Memory B cell (primary cell): ENCODE measurements at regions not wholly inside any gene's neighbourhood (a gene's known extent, or its start where the extent isn't known, plus 50 kb on each side); places are given as distances from the start of the nearest gene placed in this dataset.
"Not testable (repeated sequence)": the region's sequence is repeated elsewhere in the genome, so short reads cannot be mapped to it uniquely, and the experiment has no call there.

ENCODE experiments used
- ATAC-seq: fragments of 150-1000 bp; cut with Tn5 transposase; 2 replicates; pipeline ENCODE4 v1.10.0; 2021; ENCODE audit warnings: low read depth, mild to moderate bottlenecking, moderate library complexity
- DNase-seq, 2 donors: peaks; one replicate each; pipeline ENCODE4 v3.0.0; 2022; ENCODE audit warnings: low spot score in 2 of 2
- H3K27ac Mint-ChIP-seq: one replicate; pipeline ENCODE4 v1.8.0; 2022; ENCODE audit warnings: mild to moderate bottlenecking, moderate library complexity, mixed read lengths
- H3K27me3 Mint-ChIP-seq: one replicate; pipeline ENCODE4 v1.8.0; 2022; ENCODE audit warnings: mixed read lengths
- H3K36me3 Mint-ChIP-seq: one replicate; pipeline ENCODE4 v1.8.0; 2022; ENCODE audit warnings: mild to moderate bottlenecking, mixed read lengths
- H3K4me1 Mint-ChIP-seq: one replicate; pipeline ENCODE4 v1.8.0; 2022; ENCODE audit warnings: mixed read lengths
- H3K4me3 Mint-ChIP-seq: one replicate; pipeline ENCODE4 v1.8.0; 2022; ENCODE audit warnings: mild to moderate bottlenecking, moderate library complexity, mixed read lengths
- H3K9me3 Mint-ChIP-seq: one replicate; pipeline ENCODE4 v1.8.0; 2022; ENCODE audit warnings: mixed read lengths

DNA sequence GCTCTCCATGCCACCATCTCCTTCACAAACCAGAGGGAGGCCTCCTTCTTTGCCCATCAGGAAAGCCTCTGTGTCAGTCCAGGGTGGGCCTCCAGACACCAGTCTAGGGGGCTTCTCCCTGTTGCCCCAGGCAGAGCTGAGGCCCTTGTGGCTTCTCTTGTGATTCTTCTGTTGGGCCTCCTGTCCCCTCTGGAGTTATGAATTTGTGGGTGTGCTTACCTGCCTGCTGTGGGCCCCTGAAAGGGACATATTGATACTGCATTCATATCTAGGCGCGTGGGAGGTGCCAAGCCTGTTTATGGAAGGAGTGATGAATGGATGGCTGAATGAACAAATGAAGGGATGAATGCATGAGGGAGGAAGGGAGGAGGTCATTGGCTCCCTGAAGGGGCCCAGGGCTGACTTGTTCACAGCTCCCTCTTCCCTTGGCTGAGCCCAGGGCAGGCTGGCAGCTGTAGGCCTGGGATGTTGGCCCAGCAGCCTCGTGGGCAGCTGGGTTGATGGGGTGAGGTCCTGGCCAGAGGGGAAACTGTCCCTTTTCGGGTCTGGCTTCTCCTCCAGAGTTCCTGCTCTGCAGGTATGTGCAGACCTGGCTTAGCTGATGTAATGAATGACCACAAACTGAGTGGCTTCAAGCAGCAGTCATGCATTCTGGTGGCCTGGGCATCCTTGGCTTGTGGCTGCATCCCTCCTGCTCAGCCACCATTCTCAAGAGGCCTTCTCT is 195.4 kb downstream of the GOLGA6L6 start:
- Mint-ChIP-seq H3K27ac (no peak overlapping the region), H3K27me3 (peaks cover 3% of the 10 kb centered on the region), H3K9me3 (no peaks in the 10 kb centered on the region), H3K36me3 (no peaks in the 10 kb centered on the region), H3K4me1 (no peaks in the 10 kb centered on the region), H3K4me3 (no peak overlapping the region)
- ATAC-seq (no peak), DNase-seq (peak in 1 of 2 donors; percentile 10)

DNA sequence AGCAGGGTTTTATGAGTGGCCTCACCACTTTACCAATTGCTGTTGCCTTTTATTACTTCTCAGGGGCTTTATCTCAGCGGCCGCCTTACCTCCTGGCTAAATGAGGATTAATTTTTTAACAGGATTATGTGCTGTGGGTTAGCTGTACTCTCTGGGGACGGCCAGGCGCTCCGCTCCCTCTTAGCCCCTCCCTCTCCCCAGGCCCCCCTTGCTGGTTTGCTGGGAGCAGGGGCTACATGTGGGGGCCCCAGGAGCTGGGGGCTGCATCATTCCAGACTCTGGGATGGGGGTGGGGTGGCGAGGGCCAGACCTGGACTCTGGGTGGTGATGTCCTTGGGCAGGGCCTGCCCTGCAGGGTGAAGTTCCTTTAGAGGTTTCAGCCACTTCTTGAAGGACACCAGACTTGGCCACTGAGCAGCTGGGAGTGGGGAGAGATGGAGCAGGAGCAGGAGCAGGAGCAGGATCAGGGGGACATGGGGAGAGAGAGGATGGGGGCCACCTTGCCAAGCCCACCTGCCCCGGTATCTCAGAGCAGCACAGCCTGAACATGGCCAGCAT is 196.1 kb downstream of the GOLGA6L6 start:
- H3K9me3 Mint-ChIP-seq: no peaks in the 10 kb centered on the region
- H3K36me3 Mint-ChIP-seq: no peaks in the 10 kb centered on the region
- no peak overlapping the region for H3K4me3 Mint-ChIP-seq
- no peak overlapping the region for H3K27ac Mint-ChIP-seq
- DNase-seq: peak in 1 of 2 donors; percentile 10
- no peak for ATAC-seq
- peaks cover 3% of the 10 kb centered on the region for H3K27me3 Mint-ChIP-seq
- no peaks in the 10 kb centered on the region for H3K4me1 Mint-ChIP-seq

DNA sequence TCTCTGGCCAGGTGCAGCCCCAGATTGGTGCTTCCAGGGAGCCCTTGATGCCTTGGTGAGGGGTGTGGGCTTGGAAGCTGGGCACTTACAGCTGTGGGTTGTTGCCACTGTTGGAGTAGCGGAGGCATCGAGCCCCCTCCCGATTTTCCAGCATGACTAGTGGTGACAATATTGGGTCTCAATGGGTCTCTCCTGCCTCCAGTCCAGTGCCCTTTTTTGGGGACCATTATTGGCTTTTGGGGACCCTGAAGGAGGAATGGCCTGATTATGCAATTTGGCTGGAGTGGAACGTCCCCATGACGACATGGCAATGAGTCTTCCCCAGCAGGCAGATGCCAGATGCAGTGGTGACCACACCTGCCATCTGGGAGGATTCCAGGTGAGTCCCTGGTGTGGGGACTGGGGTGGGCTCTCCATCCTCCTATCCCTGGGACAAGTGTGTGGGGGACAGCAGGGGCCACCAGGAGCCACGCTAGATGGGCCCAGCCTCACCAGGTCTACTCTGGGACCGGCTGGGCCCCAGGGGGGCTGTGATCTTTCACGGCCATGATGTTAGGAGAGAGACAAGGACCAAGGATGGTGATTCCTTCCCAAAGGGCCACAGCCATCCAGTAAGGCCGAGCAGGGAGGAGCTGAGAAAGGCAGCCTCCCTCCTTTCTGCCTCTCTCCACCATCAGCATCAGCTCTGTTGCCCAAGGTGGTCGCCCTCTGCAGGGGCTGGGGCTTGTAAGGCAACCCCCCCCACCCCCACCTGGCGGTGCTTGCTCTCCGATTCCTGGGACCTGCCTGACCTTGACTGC is 196.8 kb downstream of the GOLGA6L6 start:
- Mint-ChIP-seq H3K4me3 (no peak overlapping the region), H3K36me3 (no peaks in the 10 kb centered on the region), H3K9me3 (no peaks in the 10 kb centered on the region), H3K27me3 (peaks cover 1% of the 10 kb centered on the region), H3K27ac (no peak overlapping the region), H3K4me1 (no peaks in the 10 kb centered on the region)
- no peak for ATAC-seq
- peak in 1 of 2 donors; percentile 11 for DNase-seq

DNA sequence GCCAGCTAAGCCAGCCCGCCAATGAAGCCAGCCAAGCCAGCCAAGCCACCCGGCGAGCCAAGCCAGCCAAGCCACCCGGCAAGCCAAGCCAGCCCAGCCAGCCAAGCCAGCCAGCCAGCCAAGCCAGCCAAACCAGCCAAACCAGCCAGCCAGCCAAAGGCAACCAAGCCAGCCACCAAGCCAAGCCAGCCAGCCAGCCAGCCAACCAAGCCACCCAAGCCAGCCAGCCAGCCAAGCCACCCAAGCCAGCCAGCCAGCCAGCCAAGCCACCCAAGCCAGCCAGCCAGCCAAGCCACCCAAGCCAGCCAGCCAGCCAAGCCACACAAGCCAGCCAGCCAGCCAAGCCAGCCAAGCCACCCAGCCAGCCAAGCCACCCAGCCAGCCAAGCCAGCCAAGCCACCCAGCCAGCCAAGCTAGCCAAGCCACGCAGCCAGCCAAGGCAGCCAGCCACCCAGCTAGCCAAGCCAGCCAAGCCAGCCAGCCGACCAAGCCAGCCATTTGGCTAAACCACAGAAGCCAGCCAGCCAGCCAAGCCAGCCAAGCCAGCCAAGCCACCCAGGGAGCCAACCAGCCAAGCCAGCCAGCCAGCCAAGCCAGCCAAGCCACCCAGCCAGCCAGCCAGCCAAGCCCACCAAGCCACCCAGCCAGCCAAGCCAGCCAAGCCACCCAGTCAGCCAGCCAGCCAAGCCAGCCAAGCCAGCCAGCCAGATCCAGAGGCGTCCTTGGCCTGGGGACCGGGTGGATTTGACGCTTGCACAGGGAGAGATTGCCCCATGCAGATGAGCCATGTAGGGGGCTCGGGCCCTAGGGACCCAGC is 198.0 kb downstream of the GOLGA6L6 start:
- not testable (repeated sequence) for ATAC-seq, H3K36me3 Mint-ChIP-seq, H3K4me3 Mint-ChIP-seq, H3K27ac Mint-ChIP-seq, H3K9me3 Mint-ChIP-seq, H3K4me1 Mint-ChIP-seq, H3K27me3 Mint-ChIP-seq
- peak in 1 of 2 donors; percentile 10 for DNase-seq

DNA sequence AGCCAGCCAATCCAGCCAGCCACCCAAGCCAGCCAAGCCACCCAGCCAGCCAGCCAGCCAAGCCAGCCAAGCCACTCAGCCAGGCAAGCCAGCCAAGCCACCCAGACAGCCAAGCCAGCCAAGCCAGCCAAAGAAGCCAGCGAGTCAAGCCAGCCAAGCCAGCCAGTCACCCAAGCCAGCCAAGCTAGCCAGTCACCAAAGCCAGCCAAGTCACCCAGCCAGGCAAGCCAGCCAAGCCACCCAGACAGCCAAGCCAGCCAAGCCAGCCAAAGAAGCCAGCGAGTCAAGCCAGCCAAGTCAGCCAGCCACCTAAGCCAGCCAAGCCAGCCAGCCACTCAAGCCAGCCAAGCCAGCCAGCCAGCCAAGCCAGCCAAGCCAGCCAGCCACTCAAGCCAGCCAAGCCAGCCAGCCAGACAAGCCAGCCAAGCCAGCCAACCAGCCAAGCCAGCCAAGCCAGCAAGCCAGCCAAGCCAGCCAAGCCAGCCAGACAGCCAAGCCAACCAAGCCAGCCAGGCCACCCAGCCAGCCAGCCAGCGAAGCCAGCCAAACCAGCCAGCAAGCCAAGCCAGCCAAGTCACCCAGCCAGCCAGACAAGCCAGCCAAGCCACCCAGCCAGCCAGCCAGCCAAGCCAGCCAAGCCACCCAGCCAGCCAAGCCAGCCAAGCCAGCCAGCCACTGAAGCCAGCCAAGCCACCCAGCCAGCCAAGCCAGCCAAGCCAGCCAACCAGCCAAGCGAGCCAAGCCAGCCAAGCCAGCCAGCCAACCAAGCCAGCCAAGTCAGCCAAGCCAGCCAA is 198.8 kb downstream of the GOLGA6L6 start:
- not testable (repeated sequence) for H3K4me3 Mint-ChIP-seq, H3K36me3 Mint-ChIP-seq, H3K27me3 Mint-ChIP-seq, H3K4me1 Mint-ChIP-seq, H3K9me3 Mint-ChIP-seq, DNase-seq, H3K27ac Mint-ChIP-seq, ATAC-seq

DNA sequence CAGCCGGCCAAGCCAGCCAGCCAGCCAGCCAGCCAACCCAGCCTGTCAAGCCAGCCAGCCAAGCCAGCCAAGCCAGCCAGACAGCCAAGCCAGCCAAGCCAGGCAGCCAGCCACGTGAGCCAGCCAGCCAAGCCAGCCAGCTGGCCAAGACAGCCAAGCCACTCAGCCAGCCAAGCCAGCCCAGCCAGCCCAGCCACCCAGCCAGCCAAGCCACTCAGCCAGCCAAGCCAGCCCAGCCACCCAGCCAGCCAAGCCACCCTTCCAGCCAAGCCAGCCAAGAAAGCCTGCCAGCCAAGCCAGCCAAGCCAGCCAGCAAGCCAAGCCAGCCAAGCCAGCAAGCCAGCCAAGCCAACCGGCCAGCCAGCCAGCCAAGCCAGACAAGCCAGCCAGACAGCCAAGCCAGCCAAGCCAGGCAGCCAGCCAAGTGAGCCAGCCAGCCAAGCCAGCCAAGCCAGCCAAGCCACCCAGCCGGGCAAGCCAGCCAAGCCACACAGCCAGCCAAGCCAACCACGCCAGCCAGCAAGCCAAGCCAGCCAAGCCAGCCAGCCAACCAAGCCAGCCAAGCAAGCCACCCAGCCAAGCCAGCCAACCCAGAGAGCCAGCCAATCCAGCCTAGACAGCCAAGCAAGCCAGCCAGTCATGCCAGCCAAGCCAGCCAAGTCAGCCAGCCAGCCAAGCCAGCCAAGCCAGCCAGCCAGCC is 199.5 kb downstream of the GOLGA6L6 start:
- H3K4me3 Mint-ChIP-seq: no peak overlapping the region
- no peak overlapping the region for H3K27ac Mint-ChIP-seq
- no peaks in the 10 kb centered on the region for H3K4me1 Mint-ChIP-seq
- H3K27me3 Mint-ChIP-seq: no peaks in the 10 kb centered on the region
- ATAC-seq (no peak), DNase-seq (peak in 1 of 2 donors; percentile 53)
- H3K9me3 Mint-ChIP-seq: no peaks in the 10 kb centered on the region
- H3K36me3 Mint-ChIP-seq: no peaks in the 10 kb centered on the region

DNA sequence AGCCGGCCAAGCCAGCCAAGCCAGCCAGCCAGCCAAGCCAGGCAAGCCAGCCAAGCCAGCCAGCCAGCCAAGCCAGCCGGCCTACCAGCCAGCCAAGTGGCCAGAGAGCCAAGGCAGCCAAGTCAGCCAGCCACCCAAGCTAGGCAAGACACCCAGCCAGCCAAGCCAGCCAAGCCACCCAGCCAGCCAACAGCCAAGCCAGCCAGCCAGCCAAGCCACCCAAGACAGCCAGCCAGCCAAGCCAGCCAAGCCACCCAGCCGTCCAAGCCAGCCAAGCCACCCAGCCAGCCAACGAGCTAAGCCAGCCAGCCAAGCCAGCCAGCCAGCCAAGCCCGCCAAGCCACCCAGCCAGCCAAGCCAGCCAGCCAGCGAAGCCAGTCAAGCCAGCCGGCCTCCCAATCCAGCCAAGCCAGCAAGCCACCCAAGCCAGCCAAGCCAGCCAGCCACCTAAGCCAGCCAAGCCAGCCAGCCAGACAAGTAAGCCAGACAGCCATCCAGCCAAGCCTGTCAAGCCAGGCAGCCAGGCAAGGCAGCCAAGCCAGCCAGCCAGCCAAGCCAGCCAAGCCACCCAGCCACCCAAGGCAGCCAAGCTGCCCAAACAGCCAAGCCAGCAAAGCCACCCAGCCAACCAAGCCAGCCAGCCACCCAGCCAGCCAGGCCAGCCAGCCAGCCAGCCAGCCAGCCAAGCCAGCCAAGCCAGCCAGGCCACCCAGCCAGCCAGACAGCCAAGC is 200.5 kb downstream of the GOLGA6L6 start:
- no peaks in the 10 kb centered on the region for H3K36me3 Mint-ChIP-seq
- no peak overlapping the region for H3K27ac Mint-ChIP-seq
- no peaks in the 10 kb centered on the region for H3K4me1 Mint-ChIP-seq
- no peak overlapping the region for H3K4me3 Mint-ChIP-seq
- no peaks in the 10 kb centered on the region for H3K9me3 Mint-ChIP-seq
- ATAC-seq (peak; percentile 17), DNase-seq (peak in 1 of 2 donors; percentile 50)
- no peaks in the 10 kb centered on the region for H3K27me3 Mint-ChIP-seq

DNA sequence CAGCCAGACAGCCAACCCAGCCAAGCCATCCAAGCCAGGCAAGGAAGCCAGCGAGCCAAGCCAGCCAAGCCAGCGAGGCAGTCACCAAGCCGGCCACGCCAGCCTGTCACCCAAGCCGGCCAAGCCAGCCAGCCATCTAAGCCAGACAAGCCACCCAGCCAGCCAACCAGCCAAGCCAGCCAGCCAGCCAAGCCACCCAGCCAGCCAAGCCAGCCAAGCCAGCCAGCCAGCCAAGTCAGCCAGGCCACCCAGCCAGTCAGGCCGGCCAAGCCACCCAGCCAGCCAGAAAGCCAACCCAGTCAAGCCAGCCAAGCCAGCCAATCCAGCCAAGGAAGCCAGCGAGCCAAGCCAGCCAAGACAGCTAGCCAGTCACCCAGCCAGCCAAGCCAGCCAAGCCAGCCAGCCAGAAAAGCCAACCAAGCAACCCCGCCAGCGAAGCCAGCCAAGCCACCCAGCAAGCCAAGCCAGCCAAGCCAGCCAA is 201.2 kb downstream of the GOLGA6L6 start:
- H3K4me3 Mint-ChIP-seq: no peak overlapping the region
- no peaks in the 10 kb centered on the region for H3K27me3 Mint-ChIP-seq
- no peaks in the 10 kb centered on the region for H3K36me3 Mint-ChIP-seq
- ATAC-seq: no peak
- no peak overlapping the region for H3K27ac Mint-ChIP-seq
- peaks cover 1% of the 10 kb centered on the region for H3K9me3 Mint-ChIP-seq
- H3K4me1 Mint-ChIP-seq: no peaks in the 10 kb centered on the region
- DNase-seq: peak in 1 of 2 donors; percentile 13

DNA sequence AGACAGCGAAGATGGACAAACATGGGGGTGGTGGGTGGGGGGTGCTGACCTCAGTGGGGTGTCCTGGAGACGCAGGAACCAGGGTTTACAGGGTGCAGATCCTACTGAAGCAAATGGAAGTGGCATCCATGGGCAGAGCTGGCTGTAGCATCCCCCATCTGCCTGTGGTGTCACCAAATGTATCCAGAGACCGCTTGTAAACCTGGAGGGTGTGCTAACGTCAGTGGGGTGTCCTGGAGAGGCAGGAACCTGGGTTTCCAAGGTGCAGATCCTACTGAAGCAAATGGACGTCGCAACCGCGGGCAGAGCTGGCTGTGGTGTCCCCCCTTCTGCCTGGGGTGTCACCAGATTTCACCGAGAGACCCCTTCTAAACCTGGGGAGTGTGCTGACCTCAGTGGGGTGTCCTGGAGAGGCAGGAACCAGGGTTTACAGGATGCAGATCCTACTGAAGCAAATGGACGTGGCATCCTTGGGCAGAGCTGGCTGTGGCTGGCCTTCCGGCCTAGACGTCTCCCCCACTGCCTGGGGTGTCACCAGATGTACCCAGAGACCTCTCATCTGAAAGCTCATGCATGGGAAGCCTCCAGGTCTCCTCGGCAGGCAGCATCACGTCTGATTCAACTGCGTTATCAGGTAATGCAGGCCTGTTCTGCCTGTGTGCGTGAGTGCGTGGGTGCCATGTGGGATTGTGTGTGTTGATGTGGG is 202.4 kb downstream of the GOLGA6L6 start:
- H3K4me3 Mint-ChIP-seq, H3K27me3 Mint-ChIP-seq, ATAC-seq, H3K36me3 Mint-ChIP-seq, H3K27ac Mint-ChIP-seq, H3K4me1 Mint-ChIP-seq, H3K9me3 Mint-ChIP-seq: not testable (repeated sequence)
- peak in 1 of 2 donors; percentile 12 for DNase-seq

DNA sequence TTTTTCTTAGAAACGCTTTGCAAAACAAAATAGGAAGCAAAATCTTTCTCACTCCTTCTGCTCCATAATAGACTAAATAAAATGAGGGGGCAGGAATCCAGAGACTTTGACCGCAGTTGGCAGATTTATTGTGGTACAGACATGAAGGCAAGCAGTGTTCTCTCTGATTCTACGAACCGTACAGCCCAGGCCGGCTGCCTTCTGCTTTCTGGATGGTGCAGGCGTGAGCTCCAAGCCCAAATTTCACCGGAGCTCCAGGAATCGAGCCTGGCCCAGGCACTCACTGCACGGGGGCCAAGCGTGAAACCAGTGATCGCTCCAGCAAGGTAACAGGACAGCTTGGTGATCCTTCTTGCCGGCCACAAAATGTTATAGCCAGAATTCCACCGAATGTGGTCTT is 202.9 kb downstream of the GOLGA6L6 start:
- not testable (repeated sequence) for H3K27ac Mint-ChIP-seq, H3K4me1 Mint-ChIP-seq, H3K36me3 Mint-ChIP-seq, H3K27me3 Mint-ChIP-seq, ATAC-seq, H3K4me3 Mint-ChIP-seq, DNase-seq, H3K9me3 Mint-ChIP-seq

DNA sequence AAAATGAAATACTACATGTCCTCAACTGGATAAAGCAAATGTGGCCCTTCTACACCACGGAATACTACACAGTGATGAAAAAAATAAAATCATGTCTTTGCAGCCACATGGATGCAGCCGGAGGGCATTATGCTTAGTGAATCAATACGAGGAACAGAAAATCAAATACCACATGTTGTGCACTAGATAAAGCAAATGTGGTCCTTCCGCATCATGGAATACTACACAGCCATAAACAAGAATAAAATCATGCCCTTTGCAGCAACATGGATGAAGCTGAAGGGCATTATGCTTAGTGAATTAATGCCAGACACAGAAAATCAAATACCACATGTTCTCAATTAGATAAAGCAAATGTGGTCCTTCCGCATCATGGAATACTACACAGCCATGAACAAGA is 204.4 kb downstream of the GOLGA6L6 start:
- not testable (repeated sequence) for DNase-seq, H3K27me3 Mint-ChIP-seq, ATAC-seq

DNA sequence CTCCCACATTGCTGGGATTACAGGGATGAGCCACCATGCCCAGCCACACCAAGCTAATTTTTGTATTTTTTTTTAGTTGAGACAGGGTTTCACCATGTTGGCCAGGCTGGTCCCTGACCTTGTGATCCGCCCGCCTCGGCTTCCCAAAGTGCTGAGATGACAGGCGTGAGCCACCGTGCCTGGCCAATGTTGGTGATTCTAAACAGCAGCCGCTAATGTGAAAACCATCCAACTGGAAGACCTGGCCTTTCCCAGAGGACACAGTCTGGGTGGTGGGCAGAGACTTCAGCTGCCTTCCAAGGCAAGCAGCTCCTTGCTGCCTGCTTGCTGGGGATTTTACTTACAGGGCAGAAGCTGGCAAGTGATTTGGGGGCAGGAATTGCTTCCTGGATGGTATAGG is 207.1 kb downstream of the GOLGA6L6 start:
- DNase-seq, H3K4me1 Mint-ChIP-seq, H3K36me3 Mint-ChIP-seq, ATAC-seq, H3K27me3 Mint-ChIP-seq, H3K9me3 Mint-ChIP-seq, H3K27ac Mint-ChIP-seq, H3K4me3 Mint-ChIP-seq: not testable (repeated sequence)

More for the DNA sequence above, 204.4 kb downstream of the GOLGA6L6 start:
- not testable (repeated sequence) for H3K36me3 Mint-ChIP-seq, H3K4me3 Mint-ChIP-seq, H3K9me3 Mint-ChIP-seq, H3K4me1 Mint-ChIP-seq, H3K27ac Mint-ChIP-seq
